Esophagus (tissue), 2 donors: ENCODE measurements at regions not wholly inside any gene's neighbourhood (a gene's known extent, or its start where the extent isn't known, plus 50 kb on each side); places are given as distances from the start of the nearest gene placed in this dataset.
"Not testable (repeated sequence)": the region's sequence is repeated elsewhere in the genome, so short reads cannot be mapped to it uniquely, and the experiment has no call there.

ENCODE experiments used
- H3K27ac ChIP-seq, 2 donors: one replicate each; pipeline ENCODE4 v1.5.1; 2013; ENCODE audit warnings: low read depth in 2 of 2, mild to moderate bottlenecking in 2 of 2, inconsistent platforms in 1 of 2, low read length in 1 of 2, moderate library complexity in 1 of 2
- H3K27me3 ChIP-seq, 2 donors: one replicate each; pipeline ENCODE4 v1.6.1; 2013; ENCODE audit warnings: low read length in 2 of 2, control low read depth in 1 of 2, mild to moderate bottlenecking in 1 of 2; ENCODE audit not compliant: insufficient read depth in 2 of 2, control insufficient read depth in 1 of 2
- H3K36me3 ChIP-seq, 2 donors: one replicate each; pipeline ENCODE4 v1.6.1; 2013; ENCODE audit warnings: low read length in 1 of 2; ENCODE audit not compliant: control insufficient read depth in 2 of 2, insufficient read depth in 2 of 2
- H3K4me1 ChIP-seq, 2 donors: one replicate each; pipeline ENCODE4 v1.6.1; 2013; ENCODE audit warnings: low read length in 1 of 2; ENCODE audit not compliant: control insufficient read depth in 2 of 2, insufficient read depth in 2 of 2
- H3K4me3 ChIP-seq, 2 donors: one replicate each; pipeline ENCODE4 v1.5.1; 2013; ENCODE audit warnings: low read length in 2 of 2, mild to moderate bottlenecking in 2 of 2, low read depth in 1 of 2, moderate library complexity in 1 of 2
- H3K9me3 ChIP-seq, 2 donors: one replicate each; pipeline ENCODE4 v1.6.1; 2013; ENCODE audit warnings: mild to moderate bottlenecking in 2 of 2, low read depth in 1 of 2, low read length in 1 of 2, moderate library complexity in 1 of 2; ENCODE audit not compliant: control insufficient read depth in 2 of 2, insufficient read depth in 1 of 2
- WGBS, 2 donors: extraction: QIAGEN DNeasy Blood & Tissue Kit; methylation state at CpG; one replicate each; pipeline ENCODE4 v1.1.7; 2013; 5-methylcytosine and 5-hydroxymethylcytosine counted together
- donor health status: healthy with polysubstance abuse.
- donor health status: Bipolar disorder and iron deficiency.

GRCh38 chr3:82584861-82585260, 823.4 kb upstream of the GBE1 start:
- H3K36me3 ChIP-seq, H3K4me3 ChIP-seq, H3K9me3 ChIP-seq, H3K27me3 ChIP-seq, H3K4me1 ChIP-seq, H3K27ac ChIP-seq: not testable (repeated sequence)
- 92 to 95% methylated on average over 19 to 27 of the region's 27 CpGs for WGBS, 2 donors

GRCh38 chr3:82584415-82584814, 823.0 kb upstream of the GBE1 start:
- 93 to 97% methylated on average over 19 to 25 of the region's 25 CpGs for WGBS, 2 donors
- H3K36me3 ChIP-seq, H3K4me1 ChIP-seq, H3K27me3 ChIP-seq, H3K9me3 ChIP-seq, H3K27ac ChIP-seq, H3K4me3 ChIP-seq: not testable (repeated sequence)

- no peaks in the 10 kb centered on the region for H3K27me3 ChIP-seq
- 73 to 80% methylated on average over 3 of the region's 3 CpGs for WGBS, 2 donors
- H3K36me3 ChIP-seq = no peaks in the 10 kb centered on the region
- H3K4me1 ChIP-seq = no peaks in the 10 kb centered on the region
- no peaks in the 10 kb centered on the region for H3K9me3 ChIP-seq
- H3K4me3 ChIP-seq = no peak overlapping the region
- H3K27ac ChIP-seq = no peak overlapping the region
Observed at GRCh38 chr3:82581350-82581749, 819.9 kb upstream of the GBE1 start.

GRCh38 chr3:82572721-82573120, 811.3 kb upstream of the GBE1 start:
- Histone ChIP-seq H3K9me3 (no peaks in the 10 kb centered on the region), H3K4me3 (no peak overlapping the region), H3K4me1 (no peaks in the 10 kb centered on the region), H3K36me3 (no peaks in the 10 kb centered on the region), H3K27me3 (no peaks in the 10 kb centered on the region), H3K27ac (no peak overlapping the region)

GRCh38 chr3:82568776-82569338, 807.4 kb upstream of the GBE1 start:
- Histone ChIP-seq H3K27me3 (no peaks in the 10 kb centered on the region), H3K36me3 (no peaks in the 10 kb centered on the region), H3K4me3 (no peak overlapping the region), H3K27ac (no peak overlapping the region), H3K4me1 (no peaks in the 10 kb centered on the region), H3K9me3 (peaks cover 3 to 4% of the 10 kb centered on the region in 2 donors)
- 62% methylated on average over 3 of the region's 3 CpGs for WGBS, 2 donors

GRCh38 chr3:82567029-82567600, 805.7 kb upstream of the GBE1 start:
- Histone ChIP-seq H3K9me3 (peaks cover 3 to 4% of the 10 kb centered on the region in 2 donors), H3K36me3 (no peaks in the 10 kb centered on the region), H3K27me3 (no peaks in the 10 kb centered on the region), H3K4me1 (no peaks in the 10 kb centered on the region), H3K27ac (no peak overlapping the region), H3K4me3 (no peak overlapping the region)
- 87 to 90% methylated on average over 4 of the region's 4 CpGs for WGBS, 2 donors

GRCh38 chr3:82562896-82563295, 801.5 kb upstream of the GBE1 start:
- no peak overlapping the region for H3K4me3 ChIP-seq
- H3K9me3 ChIP-seq = peaks cover 3 to 4% of the 10 kb centered on the region in 2 donors
- H3K27ac ChIP-seq = no peak overlapping the region
- no peaks in the 10 kb centered on the region for H3K27me3 ChIP-seq
- 73% methylated on average over 2 of the region's 2 CpGs for WGBS, 2 donors
- no peaks in the 10 kb centered on the region for H3K36me3 ChIP-seq
- no peaks in the 10 kb centered on the region for H3K4me1 ChIP-seq

GRCh38 chr3:82561784-82562183, 800.3 kb upstream of the GBE1 start:
- WGBS, 2 donors = 73 to 77% methylated on average over 2 of the region's 2 CpGs

GRCh38 chr3:82558081-82558480, 796.6 kb upstream of the GBE1 start:
- H3K27me3 ChIP-seq = no peaks in the 10 kb centered on the region
- no peaks in the 10 kb centered on the region for H3K36me3 ChIP-seq
- H3K4me1 ChIP-seq = no peaks in the 10 kb centered on the region
- H3K4me3 ChIP-seq = no peak overlapping the region
- no peaks in the 10 kb centered on the region for H3K9me3 ChIP-seq
- 37 to 42% methylated on average over 1 of the region's 1 CpG for WGBS, 2 donors
- H3K27ac ChIP-seq = no peak overlapping the region

More at GRCh38 chr3:82561784-82562183, 800.3 kb upstream of the GBE1 start:
- no peaks in the 10 kb centered on the region for H3K36me3 ChIP-seq
- no peaks in the 10 kb centered on the region for H3K4me1 ChIP-seq
- H3K27me3 ChIP-seq = no peaks in the 10 kb centered on the region
- H3K9me3 ChIP-seq = peaks cover 2 to 3% of the 10 kb centered on the region in 2 donors
- no peak overlapping the region for H3K27ac ChIP-seq
- no peak overlapping the region for H3K4me3 ChIP-seq

GRCh38 chr3:82556113-82556512, 794.7 kb upstream of the GBE1 start:
- Histone ChIP-seq H3K36me3 (no peaks in the 10 kb centered on the region), H3K27me3 (no peaks in the 10 kb centered on the region), H3K4me3 (no peak overlapping the region), H3K4me1 (no peaks in the 10 kb centered on the region), H3K27ac (no peak overlapping the region), H3K9me3 (no peaks in the 10 kb centered on the region)
- 76 to 79% methylated on average over 5 of the region's 5 CpGs for WGBS, 2 donors
